GM19240 (cell line): ENCODE measurements at regions not wholly inside any gene's neighbourhood (a gene's known extent, or its start where the extent isn't known, plus 50 kb on each side); places are given as distances from the start of the nearest gene placed in this dataset.

Experiments used
- DNase-seq: peaks from one replicate; pipeline ENCODE4 v3.0.0; 2011; ENCODE audit warnings: low spot score; ENCODE audit not compliant: insufficient read length

- DNase-seq = no peak
These were observed 663.6 kb downstream of the IRS1 start for GRCh38 chr2:226135861-226136548.

- DNase-seq = no peak
These were observed 667.1 kb downstream of the IRS1 start for GRCh38 chr2:226132323-226133215.

GRCh38 chr2:226131299-226131784, 668.3 kb downstream of the IRS1 start:
- no peak for DNase-seq

GRCh38 chr2:226130192-226130591, 669.4 kb downstream of the IRS1 start:
- DNase-seq = no peak

- DNase-seq = no peak
These were observed 671.9 kb downstream of the IRS1 start for GRCh38 chr2:226127682-226128081.

GRCh38 chr2:226126104-226126503, 673.5 kb downstream of the IRS1 start:
- no peak for DNase-seq

GRCh38 chr2:226125176-226125883, 674.3 kb downstream of the IRS1 start:
- no peak for DNase-seq

GRCh38 chr2:226124548-226125011, 675.0 kb downstream of the IRS1 start:
- DNase-seq = no peak

- DNase-seq = no peak
These were observed 676.3 kb downstream of the IRS1 start for GRCh38 chr2:226123300-226123699.

- no peak for DNase-seq
These were observed 677.6 kb downstream of the IRS1 start for GRCh38 chr2:226122041-226122440.

- DNase-seq = no peak
These were observed 678.4 kb downstream of the IRS1 start for GRCh38 chr2:226121046-226121738.

GRCh38 chr2:226118471-226119429, 680.9 kb downstream of the IRS1 start:
- no peak for DNase-seq

GRCh38 chr2:226117510-226118065, 682.0 kb downstream of the IRS1 start:
- no peak for DNase-seq

GRCh38 chr2:226116346-226116745, 683.3 kb downstream of the IRS1 start:
- DNase-seq = no peak

GRCh38 chr2:226115832-226116200, 683.8 kb downstream of the IRS1 start:
- no peak for DNase-seq

- DNase-seq = no peak
These were observed 684.4 kb downstream of the IRS1 start for GRCh38 chr2:226115102-226115831.

GRCh38 chr2:226114436-226114835, 685.2 kb downstream of the IRS1 start:
- DNase-seq = no peak

GRCh38 chr2:226098861-226099745, 699.6 kb downstream of the NYAP2 start:
- DNase-seq = no peak
